GM23338 (cell line): ENCODE measurements at regions not wholly inside any gene's neighbourhood (a gene's known extent, or its start where the extent isn't known, plus 50 kb on each side); places are given as distances from the start of the nearest gene placed in this dataset.

Experiments used
- ATAC-seq: fragments of 200-7000 bp; cut with Tn5 transposase; 3 replicates; pipeline ENCODE4 v1.9.1; 2020
- DNase-seq: peaks from one replicate; pipeline ENCODE4 v3.0.0-alpha.2; 2015; ENCODE audit warnings: low spot score
- H2AFZ ChIP-seq: fragments of 200-600 bp; sonication (generic); 2 replicates; pipeline ENCODE4 v1.8.0; 2016; ENCODE audit warnings: antibody characterized with exemption, mild to moderate bottlenecking, moderate library complexity
- H3F3A ChIP-seq: fragments of 200-600 bp; sonication (generic); replicated peaks from 2 replicates; pipeline ENCODE4 v1.8.0; 2017; ENCODE audit warnings: antibody characterized with exemption, mixed run types, low read depth
- H3K27ac ChIP-seq: fragments of 200-600 bp; sonication (generic); 2 replicates; pipeline ENCODE4 v1.6.1; 2016; ENCODE audit warnings: low read depth
- H3K27me3 ChIP-seq: fragments of 200-600 bp; sonication (generic); 2 replicates; pipeline ENCODE4 v1.8.0; 2016; ENCODE audit warnings: mild to moderate bottlenecking, mixed run types, moderate library complexity; ENCODE audit not compliant: insufficient read depth
- H3K36me3 ChIP-seq: fragments of 200-600 bp; sonication (generic); 2 replicates; pipeline ENCODE4 v1.8.0; 2016; ENCODE audit warnings: mild to moderate bottlenecking; ENCODE audit not compliant: insufficient read depth
- H3K4me1 ChIP-seq: fragments of 200-600 bp; sonication (generic); 2 replicates; pipeline ENCODE4 v1.8.0; 2016; ENCODE audit warnings: mild to moderate bottlenecking, moderate library complexity; ENCODE audit not compliant: insufficient read depth
- H3K4me2 ChIP-seq: fragments of 200-600 bp; sonication (generic); 2 replicates; pipeline ENCODE4 v1.7.1; 2017; ENCODE audit warnings: mixed run types
- H3K4me3 ChIP-seq: fragments of 200-600 bp; sonication (generic); 2 replicates; pipeline ENCODE4 v1.6.1; 2016; ENCODE audit warnings: mixed run types
- H3K79me2 ChIP-seq: fragments of 200-600 bp; sonication (generic); replicated peaks from 2 replicates; pipeline ENCODE4 v1.8.0; 2017; ENCODE audit warnings: mild to moderate bottlenecking; ENCODE audit not compliant: insufficient read depth
- H3K9me2 ChIP-seq: fragments of 200-600 bp; sonication (generic); 2 replicates; pipeline ENCODE4 v1.8.0; 2017; ENCODE audit not compliant: insufficient read depth
- H4K20me1 ChIP-seq: fragments of 200-600 bp; sonication (generic); replicated peaks from 2 replicates; pipeline ENCODE4 v1.8.0; 2017; ENCODE audit warnings: mild to moderate bottlenecking; ENCODE audit not compliant: insufficient read depth
- H3K27ac Mint-ChIP-seq: 2 replicates; pipeline ENCODE4 v1.8.0; 2020; ENCODE audit warnings: inconsistent platforms, mild to moderate bottlenecking, moderate library complexity, mixed read lengths
- H3K27me3 Mint-ChIP-seq: 3 replicates; pipeline ENCODE4 v1.8.0; 2022; ENCODE audit warnings: low read depth, mild to moderate bottlenecking, moderate library complexity, mixed read lengths, inconsistent platforms; ENCODE audit not compliant: insufficient read depth, poor library complexity
- H3K36me3 Mint-ChIP-seq: 3 replicates; pipeline ENCODE4 v1.8.0; 2021; ENCODE audit warnings: low read depth, mild to moderate bottlenecking, inconsistent platforms, moderate library complexity, mixed read lengths
- H3K4me1 Mint-ChIP-seq: 3 replicates; pipeline ENCODE4 v1.8.0; 2020; ENCODE audit warnings: mild to moderate bottlenecking, inconsistent platforms, mixed read lengths
- H3K4me3 Mint-ChIP-seq: 3 replicates; pipeline ENCODE4 v1.8.0; 2021; ENCODE audit warnings: moderate library complexity, mild to moderate bottlenecking, inconsistent platforms, mixed read lengths
- H3K9me3 Mint-ChIP-seq: 3 replicates; pipeline ENCODE4 v1.8.0; 2020; ENCODE audit warnings: moderate library complexity, mild to moderate bottlenecking, inconsistent platforms, mixed read lengths
- CREB1 ChIP-seq: fragments of 250-450 bp; sonication (Bioruptor Pico); IDR thresholded peaks from 2 replicates; pipeline ENCODE4 v1.5.0; 2020; ENCODE audit warnings: low read depth, mild to moderate bottlenecking, moderate library complexity
- ETS1 ChIP-seq: IDR thresholded peaks from 2 replicates; pipeline ENCODE4 v1.6.1; 2016; ENCODE audit warnings: antibody characterized with exemption
- EZH2 ChIP-seq: fragments of 200-600 bp; sonication (generic); IDR thresholded peaks from one replicate; pipeline ENCODE4 v1.8.0; 2017; ENCODE audit warnings: antibody characterized with exemption, mild to moderate bottlenecking, low read depth; ENCODE audit not compliant: unreplicated experiment
- JUNB ChIP-seq: IDR thresholded peaks from one replicate; pipeline ENCODE4 v1.6.1; 2016; ENCODE audit warnings: antibody characterized with exemption; ENCODE audit not compliant: unreplicated experiment
- NANOG ChIP-seq: IDR thresholded peaks from 2 replicates; pipeline ENCODE4 v1.6.1; 2016; ENCODE audit warnings: antibody characterized with exemption, borderline replicate concordance
- POLR2AphosphoS5 ChIP-seq: IDR thresholded peaks from 2 replicates; pipeline ENCODE4 v1.6.1; 2016; ENCODE audit warnings: antibody characterized with exemption, low read depth
- STAT1 ChIP-seq: IDR thresholded peaks from one replicate; pipeline ENCODE4 v1.6.1; 2016; ENCODE audit warnings: antibody characterized with exemption; ENCODE audit not compliant: unreplicated experiment
- ZNF114 ChIP-seq: fragments of 250-450 bp; sonication (Bioruptor Pico); IDR thresholded peaks from 2 replicates; pipeline ENCODE4 v1.5.0; 2020; ENCODE audit warnings: mild to moderate bottlenecking, moderate library complexity
- ZNF331 ChIP-seq: fragments of 250-450 bp; sonication (Bioruptor Pico); IDR thresholded peaks from 2 replicates; pipeline ENCODE4 v1.5.0; 2020; ENCODE audit warnings: low read depth, mild to moderate bottlenecking, moderate library complexity
- TF ChIP-seq, protein P1 (sequence below): fragments of 250-450 bp; sonication (Bioruptor Pico); IDR thresholded peaks from 2 replicates; pipeline ENCODE4 v1.5.0; 2020; ENCODE audit warnings: mild to moderate bottlenecking, moderate library complexity

DNA sequence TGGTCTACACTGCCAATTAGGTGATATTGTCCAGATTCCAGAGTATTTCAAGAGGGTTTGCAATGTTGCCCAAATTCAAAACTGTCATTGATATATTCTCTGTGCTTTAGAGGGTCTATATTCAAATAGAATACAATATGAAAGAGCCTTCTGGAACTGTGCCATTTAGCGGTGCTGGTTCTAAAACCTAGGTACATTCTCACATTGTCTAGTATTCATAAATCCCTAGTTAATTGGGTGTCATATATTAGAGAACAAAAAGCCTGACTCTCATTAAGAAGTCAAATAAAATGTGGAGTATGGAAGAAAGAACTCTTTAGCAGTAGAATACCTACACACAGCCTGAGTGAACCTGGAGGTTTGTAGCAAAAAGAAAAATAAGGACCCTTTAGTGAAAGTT lies 447.9 kb downstream of the CNTN6 start (continued):
- TF ChIP-seq ETS1 (no peak), JUNB (no peak), ZNF114 (CRISPR knock-in tag) (no peak)

- no peak for TF ChIP-seq EZH2
- no peak for ATAC-seq
These were observed 458.9 kb downstream of the CNTN6 start for GRCh38 chr3:1551741-1552140.

DNA sequence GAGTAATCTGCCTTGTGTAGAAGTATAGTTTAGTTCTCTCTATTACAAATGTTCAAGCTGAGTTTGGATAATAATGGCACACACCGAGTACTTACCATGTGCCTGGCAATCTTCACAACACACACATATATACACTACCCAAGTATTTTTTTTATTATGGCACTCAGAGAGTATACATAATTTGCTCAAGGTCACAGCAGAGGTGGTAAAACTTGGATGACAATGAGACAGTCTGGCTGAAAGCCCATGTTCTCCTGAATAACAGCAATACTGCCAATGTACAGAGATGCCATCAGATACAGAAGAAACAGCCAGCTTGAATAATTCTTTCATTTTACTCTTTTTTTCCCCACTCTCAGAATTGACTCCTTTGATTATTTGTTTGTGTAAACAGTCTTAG lies 460.0 kb downstream of the CNTN6 start:
- Histone ChIP-seq H4K20me1 (no peaks in the 10 kb centered on the region), H3K4me3 (no peak overlapping the region), H3K4me2 (no peak overlapping the region), H2AFZ (no peak overlapping the region), H3F3A (no peaks in the 10 kb centered on the region), H3K79me2 (no peaks in the 10 kb centered on the region), H3K27ac (no peak overlapping the region), H3K36me3 (no peaks in the 10 kb centered on the region), H3K9me2 (no peaks in the 10 kb centered on the region; the same call in 1 of the 2 replicates), H3K27me3 (no peaks in the 10 kb centered on the region), H3K4me1 (no peaks in the 10 kb centered on the region)
- Mint-ChIP-seq H3K27ac (no peak overlapping the region), H3K27me3 (no peaks in the 10 kb centered on the region), H3K4me1 (no peaks in the 10 kb centered on the region), H3K4me3 (no peak overlapping the region), H3K9me3 (peaks cover 91% of the 10 kb centered on the region), H3K36me3 (peaks cover 20% of the 10 kb centered on the region; the same call in 2 of the 3 replicates)
- DNase-seq (no peak), ATAC-seq (no peak)
- no peak for TF ChIP-seq POLR2AphosphoS5
- TF ChIP-seq, protein P1, sequence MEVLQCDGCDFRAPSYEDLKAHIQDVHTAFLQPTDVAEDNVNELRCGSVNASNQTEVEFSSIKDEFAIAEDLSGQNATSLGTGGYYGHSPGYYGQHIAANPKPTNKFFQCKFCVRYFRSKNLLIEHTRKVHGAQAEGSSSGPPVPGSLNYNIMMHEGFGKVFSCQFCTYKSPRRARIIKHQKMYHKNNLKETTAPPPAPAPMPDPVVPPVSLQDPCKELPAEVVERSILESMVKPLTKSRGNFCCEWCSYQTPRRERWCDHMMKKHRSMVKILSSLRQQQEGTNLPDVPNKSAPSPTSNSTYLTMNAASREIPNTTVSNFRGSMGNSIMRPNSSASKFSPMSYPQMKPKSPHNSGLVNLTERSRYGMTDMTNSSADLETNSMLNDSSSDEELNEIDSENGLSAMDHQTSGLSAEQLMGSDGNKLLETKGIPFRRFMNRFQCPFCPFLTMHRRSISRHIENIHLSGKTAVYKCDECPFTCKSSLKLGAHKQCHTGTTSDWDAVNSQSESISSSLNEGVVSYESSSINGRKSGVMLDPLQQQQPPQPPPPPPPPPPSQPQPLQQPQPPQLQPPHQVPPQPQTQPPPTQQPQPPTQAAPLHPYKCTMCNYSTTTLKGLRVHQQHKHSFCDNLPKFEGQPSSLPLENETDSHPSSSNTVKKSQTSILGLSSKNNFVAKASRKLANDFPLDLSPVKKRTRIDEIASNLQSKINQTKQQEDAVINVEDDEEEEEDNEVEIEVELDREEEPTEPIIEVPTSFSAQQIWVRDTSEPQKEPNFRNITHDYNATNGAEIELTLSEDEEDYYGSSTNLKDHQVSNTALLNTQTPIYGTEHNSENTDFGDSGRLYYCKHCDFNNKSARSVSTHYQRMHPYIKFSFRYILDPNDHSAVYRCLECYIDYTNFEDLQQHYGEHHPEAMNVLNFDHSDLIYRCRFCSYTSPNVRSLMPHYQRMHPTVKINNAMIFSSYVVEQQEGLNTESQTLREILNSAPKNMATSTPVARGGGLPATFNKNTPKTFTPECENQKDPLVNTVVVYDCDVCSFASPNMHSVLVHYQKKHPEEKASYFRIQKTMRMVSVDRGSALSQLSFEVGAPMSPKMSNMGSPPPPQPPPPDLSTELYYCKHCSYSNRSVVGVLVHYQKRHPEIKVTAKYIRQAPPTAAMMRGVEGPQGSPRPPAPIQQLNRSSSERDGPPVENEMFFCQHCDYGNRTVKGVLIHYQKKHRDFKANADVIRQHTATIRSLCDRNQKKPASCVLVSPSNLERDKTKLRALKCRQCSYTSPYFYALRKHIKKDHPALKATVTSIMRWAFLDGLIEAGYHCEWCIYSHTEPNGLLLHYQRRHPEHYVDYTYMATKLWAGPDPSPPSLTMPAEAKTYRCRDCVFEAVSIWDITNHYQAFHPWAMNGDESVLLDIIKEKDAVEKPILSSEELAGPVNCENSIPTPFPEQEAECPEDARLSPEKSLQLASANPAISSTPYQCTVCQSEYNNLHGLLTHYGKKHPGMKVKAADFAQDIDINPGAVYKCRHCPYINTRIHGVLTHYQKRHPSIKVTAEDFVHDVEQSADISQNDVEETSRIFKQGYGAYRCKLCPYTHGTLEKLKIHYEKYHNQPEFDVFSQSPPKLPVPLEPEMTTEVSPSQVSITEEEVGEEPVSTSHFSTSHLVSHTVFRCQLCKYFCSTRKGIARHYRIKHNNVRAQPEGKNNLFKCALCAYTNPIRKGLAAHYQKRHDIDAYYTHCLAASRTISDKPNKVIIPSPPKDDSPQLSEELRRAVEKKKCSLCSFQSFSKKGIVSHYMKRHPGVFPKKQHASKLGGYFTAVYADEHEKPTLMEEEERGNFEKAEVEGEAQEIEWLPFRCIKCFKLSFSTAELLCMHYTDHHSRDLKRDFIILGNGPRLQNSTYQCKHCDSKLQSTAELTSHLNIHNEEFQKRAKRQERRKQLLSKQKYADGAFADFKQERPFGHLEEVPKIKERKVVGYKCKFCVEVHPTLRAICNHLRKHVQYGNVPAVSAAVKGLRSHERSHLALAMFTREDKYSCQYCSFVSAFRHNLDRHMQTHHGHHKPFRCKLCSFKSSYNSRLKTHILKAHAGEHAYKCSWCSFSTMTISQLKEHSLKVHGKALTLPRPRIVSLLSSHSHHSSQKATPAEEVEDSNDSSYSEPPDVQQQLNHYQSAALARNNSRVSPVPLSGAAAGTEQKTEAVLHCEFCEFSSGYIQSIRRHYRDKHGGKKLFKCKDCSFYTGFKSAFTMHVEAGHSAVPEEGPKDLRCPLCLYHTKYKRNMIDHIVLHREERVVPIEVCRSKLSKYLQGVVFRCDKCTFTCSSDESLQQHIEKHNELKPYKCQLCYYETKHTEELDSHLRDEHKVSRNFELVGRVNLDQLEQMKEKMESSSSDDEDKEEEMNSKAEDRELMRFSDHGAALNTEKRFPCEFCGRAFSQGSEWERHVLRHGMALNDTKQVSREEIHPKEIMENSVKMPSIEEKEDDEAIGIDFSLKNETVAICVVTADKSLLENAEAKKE (CRISPR knock-in tag): no peak
- TF ChIP-seq ZNF331: no peak
- TF ChIP-seq ETS1: no peak
- no peak for TF ChIP-seq NANOG
- TF ChIP-seq ZNF114 (CRISPR knock-in tag): no peak
- no peak for TF ChIP-seq CREB1
- no peak for TF ChIP-seq STAT1
- TF ChIP-seq EZH2: no peak

More at GRCh38 chr3:1551741-1552140, 458.9 kb downstream of the CNTN6 start:
- H3F3A ChIP-seq: no peaks in the 10 kb centered on the region
- no peaks in the 10 kb centered on the region for H3K4me1 Mint-ChIP-seq
- no peak for DNase-seq
- no peak overlapping the region for H3K27ac Mint-ChIP-seq
- no peaks in the 10 kb centered on the region for H4K20me1 ChIP-seq
- no peaks in the 10 kb centered on the region for H3K4me1 ChIP-seq
- H2AFZ ChIP-seq: no peak overlapping the region
- H3K9me3 Mint-ChIP-seq: peaks cover 95% of the 10 kb centered on the region
- H3K36me3 ChIP-seq: no peaks in the 10 kb centered on the region
- no peak overlapping the region for H3K4me3 ChIP-seq
- H3K27me3 ChIP-seq: no peaks in the 10 kb centered on the region
- H3K27me3 Mint-ChIP-seq: no peaks in the 10 kb centered on the region
- H3K27ac ChIP-seq: no peak overlapping the region
- H3K4me2 ChIP-seq: no peak overlapping the region
- H3K9me2 ChIP-seq: no peaks in the 10 kb centered on the region; the same call in 1 of the 2 replicates
- no peaks in the 10 kb centered on the region for H3K79me2 ChIP-seq
- no peak overlapping the region for H3K4me3 Mint-ChIP-seq
- H3K36me3 Mint-ChIP-seq: peaks cover 20% of the 10 kb centered on the region; the same call in 2 of the 3 replicates
